Mammary epithelial cell (primary cell): ENCODE measurements at regions not wholly inside any gene's neighbourhood (a gene's known extent, or its start where the extent isn't known, plus 50 kb on each side); places are given as distances from the start of the nearest gene placed in this dataset.
"Not testable (repeated sequence)": the region's sequence is repeated elsewhere in the genome, so short reads cannot be mapped to it uniquely, and the experiment has no call there.

Source experiments
- CTCF ChIP-seq, 2 donors: IDR thresholded peaks in 1 of 2; conservative IDR thresholded peaks in 1 of 2; 2 replicates each; pipeline ENCODE4 v1.5.1; 2011 to 2012; ENCODE audit warnings: inconsistent platforms in 2 of 2, low read length in 2 of 2, mild to moderate bottlenecking in 2 of 2, control low read depth in 1 of 2, low read depth in 1 of 2; ENCODE audit not compliant: insufficient read depth in 1 of 2; ENCODE audit errors: extremely low read depth in 1 of 2
- EZH2 ChIP-seq: IDR thresholded peaks from 2 replicates; pipeline ENCODE4 v1.6.1; 2012; ENCODE audit warnings: low read length, inconsistent platforms, borderline replicate concordance

GRCh38 chr1:83427566-83427965, 571.4 kb downstream of the TTLL7 start:
- TF ChIP-seq CTCF (conservative IDR thresholded peaks at IDR 0.05 in 1 of 2, IDR thresholded peaks at IDR 0.05 in 1 of 2; ENCODE audit: extremely low read depth in 1 of 2, insufficient read depth in 1 of 2, low read depth in 1 of 2, low read length in 2 of 2); EZH2: not testable (repeated sequence)
